ENCODE measurements at regions not wholly inside any gene's neighbourhood (a gene's known extent, or its start where the extent isn't known, plus 50 kb on each side); places are given as distances from the start of the nearest gene placed in this dataset.

DNA sequence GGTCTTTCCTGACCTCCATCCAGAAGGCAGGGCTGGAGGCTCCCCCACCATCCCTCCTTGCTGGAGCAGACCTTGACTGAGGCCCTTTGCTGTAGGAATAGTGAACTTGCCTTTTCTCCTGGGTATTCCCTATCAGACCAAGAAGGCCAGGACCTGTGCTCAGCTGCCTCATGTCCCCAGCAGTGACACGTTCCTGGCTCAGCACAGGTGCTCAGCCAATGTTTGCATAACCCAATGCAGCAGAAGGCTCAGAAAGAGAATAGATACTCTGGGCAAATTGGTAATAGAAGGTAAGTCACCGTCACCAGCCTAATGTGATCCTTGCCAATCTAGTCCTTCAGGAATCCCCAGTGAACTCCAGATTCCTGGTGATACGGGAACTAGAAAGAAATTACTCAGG lies 96.4 kb downstream of the ACTL7B start:
- TF ChIP-seq, protein P1, sequence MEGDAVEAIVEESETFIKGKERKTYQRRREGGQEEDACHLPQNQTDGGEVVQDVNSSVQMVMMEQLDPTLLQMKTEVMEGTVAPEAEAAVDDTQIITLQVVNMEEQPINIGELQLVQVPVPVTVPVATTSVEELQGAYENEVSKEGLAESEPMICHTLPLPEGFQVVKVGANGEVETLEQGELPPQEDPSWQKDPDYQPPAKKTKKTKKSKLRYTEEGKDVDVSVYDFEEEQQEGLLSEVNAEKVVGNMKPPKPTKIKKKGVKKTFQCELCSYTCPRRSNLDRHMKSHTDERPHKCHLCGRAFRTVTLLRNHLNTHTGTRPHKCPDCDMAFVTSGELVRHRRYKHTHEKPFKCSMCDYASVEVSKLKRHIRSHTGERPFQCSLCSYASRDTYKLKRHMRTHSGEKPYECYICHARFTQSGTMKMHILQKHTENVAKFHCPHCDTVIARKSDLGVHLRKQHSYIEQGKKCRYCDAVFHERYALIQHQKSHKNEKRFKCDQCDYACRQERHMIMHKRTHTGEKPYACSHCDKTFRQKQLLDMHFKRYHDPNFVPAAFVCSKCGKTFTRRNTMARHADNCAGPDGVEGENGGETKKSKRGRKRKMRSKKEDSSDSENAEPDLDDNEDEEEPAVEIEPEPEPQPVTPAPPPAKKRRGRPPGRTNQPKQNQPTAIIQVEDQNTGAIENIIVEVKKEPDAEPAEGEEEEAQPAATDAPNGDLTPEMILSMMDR (IDR thresholded peaks at IDR 0.05), result no peak
- TF ChIP-seq POLR2A (IDR thresholded peaks at IDR 0.05), result no peak
